Lung (tissue), 11 donors: ENCODE measurements at regions not wholly inside any gene's neighbourhood (a gene's known extent, or its start where the extent isn't known, plus 50 kb on each side); places are given as distances from the start of the nearest gene placed in this dataset.

Source experiments
- ATAC-seq: fragments of 200-7000 bp; cut with Tn5 transposase; one replicate; pipeline ENCODE4 v1.9.1; 2020; ENCODE audit warnings: moderate number of reproducible peaks; ENCODE audit not compliant: insufficient read depth, low FRiP score
- DNase-seq, 3 donors: peaks; one replicate each; pipeline ENCODE4 v3.0.0-alpha.2; 2013 to 2017
- H3K27ac ChIP-seq, 2 donors: one replicate each; pipeline ENCODE4 v1.5.1; 2013; ENCODE audit warnings: mild to moderate bottlenecking in 2 of 2, moderate library complexity in 2 of 2, control low read depth in 1 of 2, inconsistent platforms in 1 of 2, low read depth in 1 of 2, low read length in 1 of 2
- H3K27me3 ChIP-seq, 3 donors: one replicate each; pipeline ENCODE4 v1.5.1; 2013; ENCODE audit warnings: low read length in 2 of 3; ENCODE audit not compliant: control insufficient read depth in 3 of 3, insufficient read depth in 3 of 3
- H3K36me3 ChIP-seq, 4 donors: one replicate each; pipeline ENCODE4 v1.5.1; 2013; ENCODE audit warnings: low read length in 4 of 4, mild to moderate bottlenecking in 1 of 4, moderate library complexity in 1 of 4; ENCODE audit not compliant: control insufficient read depth in 4 of 4, insufficient read depth in 4 of 4
- H3K4me1 ChIP-seq, 5 donors: one replicate each; pipeline ENCODE4 v1.5.1; 2013; ENCODE audit warnings: low read length in 5 of 5, mild to moderate bottlenecking in 2 of 5, moderate library complexity in 1 of 5; ENCODE audit not compliant: control insufficient read depth in 5 of 5, insufficient read depth in 5 of 5
- H3K4me3 ChIP-seq: one replicate; pipeline ENCODE4 v1.5.1; 2013; ENCODE audit warnings: mild to moderate bottlenecking, control low read depth, moderate library complexity
- H3K9ac ChIP-seq, 2 donors: one replicate each; pipeline ENCODE4 v1.5.1; 2013; ENCODE audit warnings: low read length in 2 of 2, control low read depth in 1 of 2; ENCODE audit not compliant: insufficient read depth in 1 of 2
- H3K9me3 ChIP-seq, 4 donors: one replicate each; pipeline ENCODE4 v1.5.1; 2013; ENCODE audit warnings: low read length in 3 of 4, mild to moderate bottlenecking in 1 of 4, moderate library complexity in 1 of 4; ENCODE audit not compliant: control insufficient read depth in 4 of 4, insufficient read depth in 3 of 4
- CTCF ChIP-seq: IDR thresholded peaks from 2 replicates; pipeline ENCODE4 v1.5.1; 2012; ENCODE audit warnings: mild to moderate bottlenecking; ENCODE audit errors: control extremely low read depth, extremely low read depth
- WGBS, 2 donors: extraction: QIAGEN DNeasy Blood & Tissue Kit; methylation state at CpG; one replicate each; pipeline ENCODE4 v1.1.7; 2013; 5-methylcytosine and 5-hydroxymethylcytosine counted together
- donor health status: control.
- donor health status: control.
- donor health status: Bipolar disorder and iron deficiency.
- donor health status: healthy.
- donor health status: DM: yes; HTN: yes; CAD: no.

GRCh38 chr2:41741951-41742595, 305.7 kb upstream of the PKDCC start:
- H3K4me1 ChIP-seq, result no peaks in the 10 kb centered on the region
- no peaks in the 10 kb centered on the region for H3K27me3 ChIP-seq
- 75 to 93% methylated on average over 2 of the region's 2 CpGs for WGBS, 2 donors
- no peak overlapping the region for H3K4me3 ChIP-seq
- no peak for DNase-seq
- H3K9ac ChIP-seq, result no peak overlapping the region
- TF ChIP-seq CTCF, result no peak
- no peaks in the 10 kb centered on the region for H3K36me3 ChIP-seq
- ATAC-seq, result no peak
- H3K27ac ChIP-seq, result no peak overlapping the region
- H3K9me3 ChIP-seq, result peaks cover 0 to 2% (median 0%) of the 10 kb centered on the region in 4 donors

GRCh38 chr2:41743324-41743723, 304.5 kb upstream of the PKDCC start:
- Histone ChIP-seq H3K4me3 (no peak overlapping the region), H3K27me3 (no peaks in the 10 kb centered on the region), H3K4me1 (no peaks in the 10 kb centered on the region), H3K9me3 (peaks cover 0 to 2% (median 0%) of the 10 kb centered on the region in 4 donors), H3K9ac (no peak overlapping the region), H3K36me3 (no peaks in the 10 kb centered on the region), H3K27ac (no peak overlapping the region)
- DNase-seq, result no peak
- TF ChIP-seq CTCF, result no peak
- no peak for ATAC-seq
- 71 to 73% methylated on average over 2 of the region's 2 CpGs for WGBS, 2 donors

- Histone ChIP-seq H3K27ac (no peak overlapping the region), H3K36me3 (no peaks in the 10 kb centered on the region), H3K9ac (no peak overlapping the region), H3K9me3 (peaks cover 0 to 2% (median 0%) of the 10 kb centered on the region in 4 donors), H3K4me3 (no peak overlapping the region), H3K27me3 (no peaks in the 10 kb centered on the region), H3K4me1 (peaks cover 0 to 2% (median 0%) of the 10 kb centered on the region in 5 donors)
- WGBS, 2 donors, result 69 to 87% methylated on average over 3 of the region's 3 CpGs
- no peak for ATAC-seq
- no peak for TF ChIP-seq CTCF
- DNase-seq, result no peak
Observed at GRCh38 chr2:41750829-41751228, 297.0 kb upstream of the PKDCC start.

GRCh38 chr2:41759880-41760279, 287.9 kb upstream of the PKDCC start:
- H3K36me3 ChIP-seq, result no peaks in the 10 kb centered on the region
- no peak overlapping the region for H3K9ac ChIP-seq
- H3K9me3 ChIP-seq, result peaks cover 0 to 3% (median 0%) of the 10 kb centered on the region in 4 donors
- no peak overlapping the region for H3K4me3 ChIP-seq
- no peak overlapping the region for H3K27ac ChIP-seq
- 82 to 92% methylated on average over 3 of the region's 3 CpGs for WGBS, 2 donors
- DNase-seq (no peak), ATAC-seq (no peak)
- H3K27me3 ChIP-seq, result no peaks in the 10 kb centered on the region
- H3K4me1 ChIP-seq, result no peaks in the 10 kb centered on the region
- no peak for TF ChIP-seq CTCF
